Stomach (tissue), 4 donors: ENCODE measurements at regions not wholly inside any gene's neighbourhood (a gene's known extent, or its start where the extent isn't known, plus 50 kb on each side); places are given as distances from the start of the nearest gene placed in this dataset.

Experiments
- EP300 ChIP-seq: sonication (generic); formaldehyde crosslinking; IDR thresholded peaks from one replicate; pipeline ENCODE4 v1.6.1; 2017; ENCODE audit warnings: antibody characterized with exemption
- TF ChIP-seq, protein P1 (sequence below), 7 experiments: fragments of 450-650 bp in 4 of 7; fragments of 200-600 bp in 3 of 7; sonication (generic) in 3 of 7; IDR thresholded peaks; one replicate each; pipeline ENCODE4 v1.5.1; 2016 to 2019; ENCODE audit warnings: antibody characterized with exemption in 7 of 7, control low read depth in 2 of 7, mild to moderate bottlenecking in 1 of 7

DNA sequence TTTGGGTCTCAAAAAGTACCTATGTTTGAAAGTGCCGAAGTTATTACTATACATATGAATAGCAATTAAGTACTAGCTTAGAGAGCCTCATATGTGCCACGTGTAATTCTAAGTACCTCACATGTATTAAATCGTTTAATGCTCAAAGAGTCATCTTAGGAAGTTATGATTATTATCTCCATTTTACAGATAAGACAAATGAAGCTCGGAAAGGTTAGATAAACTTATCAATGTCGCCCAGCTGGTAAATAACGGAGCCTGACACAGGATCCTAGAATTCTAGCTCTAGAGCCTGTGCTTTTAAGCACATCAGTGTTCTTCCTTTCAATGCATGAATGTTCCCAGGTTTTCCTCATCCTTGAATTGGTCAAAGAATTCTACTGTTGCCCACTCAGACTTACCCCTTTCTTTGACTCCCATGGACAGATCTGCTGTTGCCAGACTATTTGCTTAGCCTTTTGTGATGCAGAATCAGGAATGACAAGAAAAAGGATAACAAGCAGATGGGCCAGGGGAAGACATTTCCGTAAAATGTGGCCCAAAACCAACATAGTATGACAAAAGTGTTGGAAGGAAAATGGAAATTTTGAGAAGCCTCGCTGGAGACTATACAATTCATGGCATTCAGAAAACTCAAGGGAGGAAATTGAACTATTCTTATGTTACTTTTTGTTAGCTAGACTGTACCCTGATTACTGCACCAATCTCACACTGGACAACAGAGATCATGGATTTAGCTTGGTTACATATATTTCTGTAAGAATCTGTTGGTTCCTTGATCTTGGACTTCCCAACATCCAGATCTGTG is 237.1 kb upstream of the CITED2 start:
- TF ChIP-seq, protein P1, sequence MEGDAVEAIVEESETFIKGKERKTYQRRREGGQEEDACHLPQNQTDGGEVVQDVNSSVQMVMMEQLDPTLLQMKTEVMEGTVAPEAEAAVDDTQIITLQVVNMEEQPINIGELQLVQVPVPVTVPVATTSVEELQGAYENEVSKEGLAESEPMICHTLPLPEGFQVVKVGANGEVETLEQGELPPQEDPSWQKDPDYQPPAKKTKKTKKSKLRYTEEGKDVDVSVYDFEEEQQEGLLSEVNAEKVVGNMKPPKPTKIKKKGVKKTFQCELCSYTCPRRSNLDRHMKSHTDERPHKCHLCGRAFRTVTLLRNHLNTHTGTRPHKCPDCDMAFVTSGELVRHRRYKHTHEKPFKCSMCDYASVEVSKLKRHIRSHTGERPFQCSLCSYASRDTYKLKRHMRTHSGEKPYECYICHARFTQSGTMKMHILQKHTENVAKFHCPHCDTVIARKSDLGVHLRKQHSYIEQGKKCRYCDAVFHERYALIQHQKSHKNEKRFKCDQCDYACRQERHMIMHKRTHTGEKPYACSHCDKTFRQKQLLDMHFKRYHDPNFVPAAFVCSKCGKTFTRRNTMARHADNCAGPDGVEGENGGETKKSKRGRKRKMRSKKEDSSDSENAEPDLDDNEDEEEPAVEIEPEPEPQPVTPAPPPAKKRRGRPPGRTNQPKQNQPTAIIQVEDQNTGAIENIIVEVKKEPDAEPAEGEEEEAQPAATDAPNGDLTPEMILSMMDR (IDR thresholded peaks at IDR 0.05): no peak
- TF ChIP-seq EP300: no peak
